H1 (cell line): ENCODE measurements at regions not wholly inside any gene's neighbourhood (a gene's known extent, or its start where the extent isn't known, plus 50 kb on each side); places are given as distances from the start of the nearest gene placed in this dataset.

Source experiments
- CTCF ChIA-PET: fragments of 300-600 bp; sonication (Branson Sonifier 250); formaldehyde crosslinking; loops from one replicate; lab custom pipeline; 2021; ENCODE audit not compliant: partially characterized antibody; lab: Charles Lee
- POLR2A ChIA-PET: fragments of 300-600 bp; sonication (Branson Sonifier 250); formaldehyde crosslinking; loops from one replicate; lab custom pipeline; 2021; ENCODE audit warnings: inconsistent platforms; ENCODE audit not compliant: partially characterized antibody; lab: Charles Lee
- DNase-seq, 2 experiments: peaks; one replicate each; pipeline versions ENCODE4 v3.0.0 to v3.0.0-alpha.2; 2010 to 2022; ENCODE audit warnings: low spot score in 2 of 2, low read depth in 1 of 2, mixed read lengths in 1 of 2
- FAIRE-seq: peaks from 2 replicates; lab custom pipeline; 2011; peaks lifted over from hg19 to GRCh38; lab: Jason Lieb, UNC
- H2AFZ ChIP-seq: 2 replicates; pipeline ENCODE4 v1.8.1; 2012; ENCODE audit warnings: low read length, inconsistent platforms
- H2AK5ac ChIP-seq: 2 replicates; pipeline ENCODE4 v1.6.1; 2013; ENCODE audit warnings: low read depth, low read length
- H2BK120ac ChIP-seq: replicated peaks from 2 replicates; pipeline ENCODE3; 2013; ENCODE audit warnings: low read depth, low read length, inconsistent platforms
- H2BK12ac ChIP-seq: 2 replicates; pipeline ENCODE4 v1.6.1; 2013; ENCODE audit warnings: low read depth, low read length
- H2BK15ac ChIP-seq: 2 replicates; pipeline ENCODE4 v1.6.1; 2013; ENCODE audit warnings: low read length
- H2BK20ac ChIP-seq: 2 replicates; pipeline ENCODE4 v1.6.1; 2013; ENCODE audit warnings: low read length
- H2BK5ac ChIP-seq: 2 replicates; pipeline ENCODE4 v1.6.1; 2013; ENCODE audit warnings: low read depth, low read length
- H3K14ac ChIP-seq: 2 replicates; pipeline ENCODE4 v1.6.1; 2013; ENCODE audit warnings: inconsistent platforms; ENCODE audit not compliant: insufficient read length
- H3K18ac ChIP-seq: 2 replicates; pipeline ENCODE4 v1.6.1; 2013; ENCODE audit warnings: low read length; ENCODE audit errors: extremely low read depth
- H3K23ac ChIP-seq: 2 replicates; pipeline ENCODE4 v1.6.1; 2013; ENCODE audit warnings: inconsistent platforms; ENCODE audit not compliant: insufficient read length
- H3K23me2 ChIP-seq: 2 replicates; pipeline ENCODE4 v1.6.1; 2013; ENCODE audit warnings: low read depth, low read length
- H3K27ac ChIP-seq: 2 replicates; pipeline ENCODE4 v1.6.1; 2011; ENCODE audit warnings: low read depth, low read length, inconsistent platforms
- H3K27me3 ChIP-seq, 4 experiments: replicated peaks in 1 of 4; 1 replicate in 1 of 4; 2 replicates in 3 of 4; pipeline versions ENCODE4 v1.6.1 to v1.8.1; 2011 to 2013; ENCODE audit warnings: low read length in 3 of 4, mild to moderate bottlenecking in 3 of 4, inconsistent platforms in 2 of 4, mixed read lengths in 2 of 4, moderate library complexity in 1 of 4; ENCODE audit not compliant: control insufficient read depth in 3 of 4, insufficient read depth in 3 of 4; ENCODE audit errors: extremely low read depth in 1 of 4
- H3K36me3 ChIP-seq, 4 experiments: 2 replicates each; pipeline versions ENCODE4 v1.6.1 to v1.8.1; 2011 to 2013; ENCODE audit warnings: mild to moderate bottlenecking in 4 of 4, low read length in 3 of 4, moderate library complexity in 2 of 4, control low read depth in 1 of 4, inconsistent platforms in 1 of 4; ENCODE audit not compliant: insufficient read depth in 4 of 4, control insufficient read depth in 2 of 4
- H3K4ac ChIP-seq: replicated peaks from 2 replicates; pipeline ENCODE3; 2013; ENCODE audit warnings: low read length, low read depth, mixed read lengths, inconsistent platforms; ENCODE audit not compliant: insufficient read length
- H3K4me1 ChIP-seq, 4 experiments: replicated peaks in 1 of 4; 1 replicate in 1 of 4; 2 replicates in 3 of 4; pipeline versions ENCODE4 v1.6.1 to v1.8.1; 2011 to 2013; ENCODE audit warnings: low read length in 3 of 4, inconsistent platforms in 2 of 4, mixed read lengths in 1 of 4; ENCODE audit not compliant: insufficient read depth in 4 of 4, control insufficient read depth in 3 of 4
- H3K4me2 ChIP-seq, 2 experiments: 2 replicates each; pipeline versions ENCODE4 v1.6.1 to v1.8.1; 2011 to 2013; ENCODE audit warnings: low read depth in 2 of 2, low read length in 2 of 2, control low read depth in 1 of 2, inconsistent platforms in 1 of 2, mild to moderate bottlenecking in 1 of 2; ENCODE audit not compliant: insufficient read depth in 1 of 2
- H3K4me3 ChIP-seq, 4 experiments: fragments of 200-600, 300-600 bp in 1 of 4; sonication (generic), shearing (Covaris generic), sonication (Bioruptor Twin) in 1 of 4; 2 replicates each; pipeline versions ENCODE4 v1.5.1 to v1.8.1; 2011 to 2016; ENCODE audit warnings: low read length in 4 of 4, low read depth in 3 of 4, control low read depth in 2 of 4, inconsistent platforms in 2 of 4, mild to moderate bottlenecking in 2 of 4, mixed read lengths in 1 of 4, moderate library complexity in 1 of 4; ENCODE audit not compliant: insufficient read depth in 2 of 4; ENCODE audit errors: extremely low read depth in 1 of 4
- H3K56ac ChIP-seq: replicated peaks from 2 replicates; pipeline ENCODE3; 2013; ENCODE audit warnings: low read depth, mild to moderate bottlenecking, mixed read lengths, low read length, inconsistent platforms; ENCODE audit not compliant: insufficient read length
- H3K79me1 ChIP-seq: 2 replicates; pipeline ENCODE4 v1.6.1; 2013; ENCODE audit warnings: low read depth, low read length, control low read depth
- H3K79me2 ChIP-seq, 2 experiments: 2 replicates each; pipeline versions ENCODE4 v1.6.1 to v1.8.1; 2012 to 2013; ENCODE audit warnings: low read length in 2 of 2, mild to moderate bottlenecking in 2 of 2, inconsistent platforms in 1 of 2; ENCODE audit not compliant: insufficient read depth in 2 of 2, control insufficient read depth in 1 of 2
- H3K9ac ChIP-seq, 4 experiments: replicated peaks in 1 of 4; 1 replicate in 1 of 4; 2 replicates in 3 of 4; pipeline versions ENCODE4 v1.6.1 to v1.8.1; 2011 to 2013; ENCODE audit warnings: low read depth in 3 of 4, low read length in 3 of 4, control low read depth in 2 of 4, mild to moderate bottlenecking in 2 of 4, moderate library complexity in 2 of 4, inconsistent platforms in 1 of 4; ENCODE audit errors: extremely low read depth in 1 of 4
- H3K9me3 ChIP-seq, 2 experiments: 2 replicates each; pipeline versions ENCODE4 v1.6.1 to v1.8.1; 2012 to 2013; ENCODE audit warnings: mild to moderate bottlenecking in 2 of 2, moderate library complexity in 2 of 2, control low read depth in 1 of 2, inconsistent platforms in 1 of 2, low read depth in 1 of 2, low read length in 1 of 2, mixed read lengths in 1 of 2; ENCODE audit not compliant: insufficient read depth in 2 of 2
- H4K20me1 ChIP-seq, 2 experiments: replicated peaks in 1 of 2; 2 replicates each; pipeline versions ENCODE3 to v1.8.1; 2011 to 2013; ENCODE audit warnings: inconsistent platforms in 2 of 2, low read length in 2 of 2, mild to moderate bottlenecking in 1 of 2; ENCODE audit not compliant: insufficient read depth in 2 of 2, control insufficient read depth in 1 of 2
- H4K5ac ChIP-seq: 2 replicates; pipeline ENCODE4 v1.6.1; 2013; ENCODE audit warnings: low read length, low read depth, mixed read lengths, inconsistent platforms; ENCODE audit not compliant: insufficient read length
- H4K8ac ChIP-seq: 2 replicates; pipeline ENCODE4 v1.8.0; 2013; ENCODE audit warnings: mild to moderate bottlenecking, moderate library complexity, low read length, inconsistent platforms; ENCODE audit not compliant: insufficient read depth; ENCODE audit errors: extremely low read depth
- H4K91ac ChIP-seq: replicated peaks from 2 replicates; pipeline ENCODE3; 2013; ENCODE audit warnings: low read length, mixed read lengths, inconsistent platforms; ENCODE audit not compliant: insufficient read length
- CBX5 ChIP-seq: fragments of 300-800, 300-1000 bp; sonication (generic); IDR thresholded peaks from 2 replicates; pipeline ENCODE4 v1.7.1; 2016; ENCODE audit warnings: antibody characterized with exemption, low read length, low read depth
- CTBP2 ChIP-seq: IDR thresholded peaks from 2 replicates; pipeline ENCODE4 v1.7.0; 2011; ENCODE audit warnings: borderline replicate concordance, mild to moderate bottlenecking, moderate library complexity, mixed read lengths, low read length; ENCODE audit not compliant: insufficient read depth, insufficient read length
- HDAC6 ChIP-seq: IDR thresholded peaks from one replicate; pipeline ENCODE4 v1.7.1; 2012; ENCODE audit warnings: low read depth, mild to moderate bottlenecking, inconsistent platforms, low read length, moderate library complexity
- JUND ChIP-seq: IDR thresholded peaks from 2 replicates; pipeline ENCODE4 v1.6.1; 2011; ENCODE audit warnings: mild to moderate bottlenecking, improper control_type of control experiment, low read length
- NRF1 ChIP-seq: IDR thresholded peaks from 2 replicates; pipeline ENCODE4 v1.6.1; 2011; ENCODE audit warnings: mild to moderate bottlenecking, low read depth, low read length, improper control_type of control experiment
- RAD21 ChIP-seq, 2 experiments: IDR thresholded peaks in 1 of 2; conservative IDR thresholded peaks in 1 of 2; 2 replicates each; pipeline ENCODE4 v1.6.1; 2011; ENCODE audit warnings: low read depth in 2 of 2, low read length in 2 of 2, improper control_type of control experiment in 1 of 2, inconsistent platforms in 1 of 2, mild to moderate bottlenecking in 1 of 2, moderate library complexity in 1 of 2
- TAF1 ChIP-seq: IDR thresholded peaks from 2 replicates; pipeline ENCODE4 v1.6.1; 2011; ENCODE audit warnings: mild to moderate bottlenecking, low read depth, low read length
- TCF12 ChIP-seq: IDR thresholded peaks from 2 replicates; pipeline ENCODE4 v1.6.1; 2011; ENCODE audit warnings: low read depth, mild to moderate bottlenecking, low read length
- WGBS, 2 experiments: shearing (Covaris generic) in 1 of 2; methylation state at CpG; one replicate each; pipeline versions ENCODE4 v1.1.6 to v1.1.7; 2013 to 2015; ENCODE audit warnings: low lambda C conversion rate in 2 of 2, mixed read lengths in 2 of 2, inconsistent platforms in 1 of 2, low coverage in 1 of 2, missing lambda C conversion rate in 1 of 2; ENCODE audit not compliant: insufficient replicate concordance in 2 of 2, insufficient coverage in 1 of 2, insufficient read length in 1 of 2; ENCODE audit errors: extremely low coverage in 1 of 2, missing lambda C conversion rate in 1 of 2; 5-methylcytosine and 5-hydroxymethylcytosine counted together

DNA sequence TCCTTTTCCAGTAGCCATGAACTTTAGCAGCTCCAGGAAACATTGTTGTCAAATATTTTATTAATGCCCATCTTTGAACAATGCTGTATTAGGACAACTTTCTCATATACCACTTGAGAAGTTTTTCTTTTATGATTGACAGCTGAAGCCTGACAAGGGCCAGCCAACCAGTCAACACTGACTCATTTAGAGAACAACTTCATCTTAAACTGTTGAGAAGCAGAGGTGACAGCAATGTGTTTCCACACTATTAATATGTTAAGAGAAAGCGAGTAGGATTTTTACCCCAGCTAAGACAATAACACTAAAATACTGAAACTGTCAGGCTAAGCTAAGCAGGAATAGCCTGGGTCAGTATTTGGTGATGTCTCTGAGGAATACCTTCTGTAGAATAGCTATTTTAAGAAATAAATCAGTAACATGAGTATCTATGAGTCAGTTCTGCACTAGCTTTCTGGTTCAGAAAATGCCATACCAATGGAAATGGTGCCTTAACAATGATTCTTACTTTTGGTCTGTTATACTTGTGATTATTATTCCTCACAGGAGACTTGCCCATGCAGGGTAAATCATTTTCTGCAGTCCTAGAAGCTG, 168.8 kb upstream of the POT1 start:
- H3K23ac ChIP-seq, result no peak overlapping the region
- no peak overlapping the region for H3K56ac ChIP-seq
- H3K23me2 ChIP-seq, result no peaks in the 10 kb centered on the region
- H3K36me3 ChIP-seq, result no peaks in the 10 kb centered on the region
- H3K9me3 ChIP-seq, result no peaks in the 10 kb centered on the region
- H3K4me2 ChIP-seq, result no peak overlapping the region
- CTCF ChIA-PET, result no interaction called here
- 92% methylated on average over 1 of the region's 1 CpG; no CpG with 5 or more reads in 1 of the 2 experiments for WGBS, 2 experiments
- no peak overlapping the region for H3K9ac ChIP-seq
- no peak overlapping the region for H2AFZ ChIP-seq
- no peak overlapping the region for H4K8ac ChIP-seq
- no peaks in the 10 kb centered on the region for H3K79me2 ChIP-seq
- peaks cover 0 to 1% (median 0%) of the 10 kb centered on the region in 4 experiments; a peak in 1 of 7 replicates for H3K27me3 ChIP-seq
- H3K4ac ChIP-seq, result no peak overlapping the region
- H3K79me1 ChIP-seq, result no peaks in the 10 kb centered on the region
- no peaks in the 10 kb centered on the region for H4K20me1 ChIP-seq
- no peak overlapping the region for H2BK20ac ChIP-seq
- POLR2A ChIA-PET, result no interaction called here
- no peak overlapping the region for H3K27ac ChIP-seq
- peaks cover 0 to 3% (median 1%) of the 10 kb centered on the region in 4 experiments; a peak in 2 of 7 replicates for H3K4me1 ChIP-seq
- no peak overlapping the region for H4K5ac ChIP-seq
- H3K4me3 ChIP-seq, result no peak overlapping the region
- FAIRE-seq (no peak), DNase-seq (no peak)
- H2BK120ac ChIP-seq, result no peak overlapping the region
- no peak overlapping the region for H3K18ac ChIP-seq
- no peak overlapping the region for H2BK5ac ChIP-seq
- H3K14ac ChIP-seq, result no peak overlapping the region
- no peak overlapping the region for H2BK12ac ChIP-seq
- H4K91ac ChIP-seq, result no peak overlapping the region
- H2BK15ac ChIP-seq, result no peak overlapping the region
- no peak overlapping the region for H2AK5ac ChIP-seq
- TF ChIP-seq NRF1, result no peak
- no peak for TF ChIP-seq TCF12
- TF ChIP-seq CBX5, result no peak
- TF ChIP-seq JUND, result no peak
- no peak for TF ChIP-seq CTBP2
- TF ChIP-seq RAD21 (IDR thresholded peaks at IDR 0.05 in 1 of 2, conservative IDR thresholded peaks at IDR 0.05 in 1 of 2; ENCODE audit: low read depth in 2 of 2, low read length in 2 of 2), result no peak
- no peak for TF ChIP-seq TAF1
- no peak for TF ChIP-seq HDAC6
